PC-9 (cell line): ENCODE measurements at regions not wholly inside any gene's neighbourhood (a gene's known extent, or its start where the extent isn't known, plus 50 kb on each side); places are given as distances from the start of the nearest gene placed in this dataset.

Source experiments
- EZH2 ChIP-seq: fragments of 200-600 bp; sonication (generic); IDR thresholded peaks from 2 replicates; pipeline ENCODE4 v1.8.0; 2017; ENCODE audit warnings: antibody characterized with exemption, low read depth
- TF ChIP-seq, protein P1 (sequence below): fragments of 200-600 bp; sonication (generic); conservative IDR thresholded peaks from 2 replicates; pipeline ENCODE4 v1.6.1; 2017; ENCODE audit warnings: mixed run types, antibody characterized with exemption, mild to moderate bottlenecking, moderate library complexity

DNA sequence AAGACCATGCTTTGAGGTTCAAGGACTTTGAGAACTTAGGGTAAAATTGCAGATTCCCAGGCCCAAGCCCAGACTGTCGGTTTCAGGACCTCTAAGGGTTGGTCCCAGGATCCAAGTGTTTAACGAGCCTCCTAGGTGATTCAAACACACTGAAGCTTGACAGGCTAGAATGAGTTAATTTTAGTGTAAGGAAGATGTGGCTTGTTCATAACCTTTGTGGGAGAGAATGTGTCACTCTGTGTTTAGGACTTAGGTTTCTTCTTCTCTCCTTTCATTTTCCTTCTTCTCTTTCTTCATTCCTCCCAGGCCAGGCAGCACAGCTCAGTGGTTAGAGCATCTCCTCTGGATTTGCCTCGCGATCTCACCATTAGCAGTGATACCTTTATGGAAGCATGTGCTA is 104.8 kb upstream of the KCNG1 start:
- TF ChIP-seq, protein P1, sequence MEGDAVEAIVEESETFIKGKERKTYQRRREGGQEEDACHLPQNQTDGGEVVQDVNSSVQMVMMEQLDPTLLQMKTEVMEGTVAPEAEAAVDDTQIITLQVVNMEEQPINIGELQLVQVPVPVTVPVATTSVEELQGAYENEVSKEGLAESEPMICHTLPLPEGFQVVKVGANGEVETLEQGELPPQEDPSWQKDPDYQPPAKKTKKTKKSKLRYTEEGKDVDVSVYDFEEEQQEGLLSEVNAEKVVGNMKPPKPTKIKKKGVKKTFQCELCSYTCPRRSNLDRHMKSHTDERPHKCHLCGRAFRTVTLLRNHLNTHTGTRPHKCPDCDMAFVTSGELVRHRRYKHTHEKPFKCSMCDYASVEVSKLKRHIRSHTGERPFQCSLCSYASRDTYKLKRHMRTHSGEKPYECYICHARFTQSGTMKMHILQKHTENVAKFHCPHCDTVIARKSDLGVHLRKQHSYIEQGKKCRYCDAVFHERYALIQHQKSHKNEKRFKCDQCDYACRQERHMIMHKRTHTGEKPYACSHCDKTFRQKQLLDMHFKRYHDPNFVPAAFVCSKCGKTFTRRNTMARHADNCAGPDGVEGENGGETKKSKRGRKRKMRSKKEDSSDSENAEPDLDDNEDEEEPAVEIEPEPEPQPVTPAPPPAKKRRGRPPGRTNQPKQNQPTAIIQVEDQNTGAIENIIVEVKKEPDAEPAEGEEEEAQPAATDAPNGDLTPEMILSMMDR, result no peak
- TF ChIP-seq EZH2, result no peak
